ENCODE measurements at regions not wholly inside any gene's neighbourhood (a gene's known extent, or its start where the extent isn't known, plus 50 kb on each side); places are given as distances from the start of the nearest gene placed in this dataset.
"Not testable (repeated sequence)": the region's sequence is repeated elsewhere in the genome, so short reads cannot be mapped to it uniquely, and the experiment has no call there.

DNA sequence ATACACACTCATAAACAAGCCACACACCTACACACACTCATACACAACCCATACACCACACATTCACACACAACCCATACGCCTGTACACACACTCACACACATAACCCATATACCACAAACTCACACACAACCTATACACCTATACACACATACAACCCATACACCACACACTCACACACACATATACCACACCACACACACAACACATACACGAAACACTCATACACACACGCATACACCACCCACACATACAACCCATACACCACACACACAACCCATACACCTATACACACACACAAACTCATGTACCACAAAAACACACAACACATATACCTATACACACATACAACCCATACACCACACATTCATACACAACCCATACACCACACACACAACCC lies 164.3 kb downstream of the TMEM121 start:
- Mint-ChIP-seq H3K4me1 (no peaks in the 10 kb centered on the region), H3K36me3 (ENCODE audit: low read depth) (peaks cover 26% of the 10 kb centered on the region), H3K4me3 (no peak overlapping the region), H3K9me3 (peaks cover 65% of the 10 kb centered on the region), H3K27me3 (ENCODE audit: low read depth, poor library complexity) (peaks cover 14% of the 10 kb centered on the region), H3K27ac (no peak overlapping the region)
- no peak for DNase-seq
- TF ChIP-seq, protein P1, sequence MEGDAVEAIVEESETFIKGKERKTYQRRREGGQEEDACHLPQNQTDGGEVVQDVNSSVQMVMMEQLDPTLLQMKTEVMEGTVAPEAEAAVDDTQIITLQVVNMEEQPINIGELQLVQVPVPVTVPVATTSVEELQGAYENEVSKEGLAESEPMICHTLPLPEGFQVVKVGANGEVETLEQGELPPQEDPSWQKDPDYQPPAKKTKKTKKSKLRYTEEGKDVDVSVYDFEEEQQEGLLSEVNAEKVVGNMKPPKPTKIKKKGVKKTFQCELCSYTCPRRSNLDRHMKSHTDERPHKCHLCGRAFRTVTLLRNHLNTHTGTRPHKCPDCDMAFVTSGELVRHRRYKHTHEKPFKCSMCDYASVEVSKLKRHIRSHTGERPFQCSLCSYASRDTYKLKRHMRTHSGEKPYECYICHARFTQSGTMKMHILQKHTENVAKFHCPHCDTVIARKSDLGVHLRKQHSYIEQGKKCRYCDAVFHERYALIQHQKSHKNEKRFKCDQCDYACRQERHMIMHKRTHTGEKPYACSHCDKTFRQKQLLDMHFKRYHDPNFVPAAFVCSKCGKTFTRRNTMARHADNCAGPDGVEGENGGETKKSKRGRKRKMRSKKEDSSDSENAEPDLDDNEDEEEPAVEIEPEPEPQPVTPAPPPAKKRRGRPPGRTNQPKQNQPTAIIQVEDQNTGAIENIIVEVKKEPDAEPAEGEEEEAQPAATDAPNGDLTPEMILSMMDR (IDR thresholded peaks at IDR 0.05), result no peak

DNA sequence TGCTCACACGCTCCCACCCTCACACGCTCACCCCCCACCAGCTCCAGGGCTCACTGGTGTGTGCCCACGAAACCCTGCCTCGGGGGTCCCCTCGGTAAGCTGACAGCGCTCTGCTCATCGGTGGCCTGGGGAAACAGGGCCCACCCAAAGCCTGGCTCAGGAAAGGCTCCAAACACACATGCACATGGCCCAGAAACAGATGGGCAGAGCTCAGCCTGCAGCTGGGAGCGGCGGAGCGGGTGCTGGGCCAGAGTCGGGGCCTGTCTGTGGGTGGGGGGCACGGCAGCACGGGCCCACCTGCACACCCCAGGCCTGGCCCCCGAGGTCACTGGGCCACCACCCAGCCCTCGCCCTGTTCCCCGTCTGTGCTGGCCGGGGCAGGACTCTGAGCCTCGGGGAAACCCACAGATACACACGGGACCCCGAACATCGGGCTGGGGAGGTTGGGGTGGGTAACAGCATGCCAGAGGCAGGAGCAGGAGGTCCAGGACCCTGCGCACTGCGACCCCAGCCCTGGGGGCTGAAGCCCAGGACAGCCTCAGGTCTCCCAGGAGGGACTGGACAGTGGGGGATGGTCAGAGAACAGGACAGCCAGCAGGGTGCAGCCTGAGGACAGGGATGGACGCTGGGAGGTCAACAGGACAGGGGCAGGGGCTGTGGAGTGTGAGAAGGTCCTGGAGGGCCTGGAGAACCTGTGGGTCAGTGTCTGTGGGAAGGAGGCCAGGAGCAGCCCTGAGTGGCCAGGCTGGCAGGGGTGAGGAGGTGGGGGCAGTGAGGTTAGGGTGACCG lies 165.1 kb downstream of the TMEM121 start:
- peaks cover 65% of the 10 kb centered on the region for H3K9me3 Mint-ChIP-seq
- H3K36me3 Mint-ChIP-seq (ENCODE audit: low read depth), result peaks cover 26% of the 10 kb centered on the region
- H3K4me1 Mint-ChIP-seq, DNase-seq, H3K4me3 Mint-ChIP-seq, H3K27ac Mint-ChIP-seq: not testable (repeated sequence)
- peaks cover 14% of the 10 kb centered on the region for H3K27me3 Mint-ChIP-seq (ENCODE audit: low read depth, poor library complexity)

DNA sequence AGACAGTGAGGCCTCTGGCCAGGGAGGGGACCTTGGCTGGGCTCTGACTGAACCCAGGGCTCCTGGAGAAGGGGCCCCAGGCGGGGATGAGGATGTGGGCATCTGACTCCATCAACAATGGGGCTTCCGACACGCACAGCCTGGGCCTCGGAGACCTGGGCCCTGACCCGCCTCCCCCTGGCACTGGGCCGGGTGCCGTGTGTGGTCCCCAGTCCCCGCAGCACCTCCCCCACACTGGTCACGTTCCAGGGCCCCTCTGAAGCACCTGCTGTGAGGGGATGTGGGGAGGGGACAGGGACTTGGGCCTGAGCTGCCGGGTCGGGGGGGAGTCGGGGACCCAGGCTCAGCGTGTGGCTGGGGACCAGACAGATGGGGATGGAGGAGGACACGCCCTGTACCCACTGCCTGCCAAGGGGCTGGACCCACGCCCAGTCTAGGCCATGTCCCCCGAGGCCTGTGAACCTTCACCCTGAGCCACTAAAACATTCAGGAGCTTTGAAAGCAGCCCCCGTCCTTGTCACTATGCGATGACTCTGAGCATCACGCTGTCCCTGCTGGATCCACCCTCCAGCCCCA lies 165.8 kb downstream of the TMEM121 start:
- not testable (repeated sequence) for H3K4me3 Mint-ChIP-seq, H3K4me1 Mint-ChIP-seq, DNase-seq, H3K27ac Mint-ChIP-seq
- Mint-ChIP-seq H3K27me3 (ENCODE audit: low read depth, poor library complexity) (peaks cover 14% of the 10 kb centered on the region), H3K9me3 (peaks cover 61% of the 10 kb centered on the region), H3K36me3 (ENCODE audit: low read depth) (peaks cover 26% of the 10 kb centered on the region)

DNA sequence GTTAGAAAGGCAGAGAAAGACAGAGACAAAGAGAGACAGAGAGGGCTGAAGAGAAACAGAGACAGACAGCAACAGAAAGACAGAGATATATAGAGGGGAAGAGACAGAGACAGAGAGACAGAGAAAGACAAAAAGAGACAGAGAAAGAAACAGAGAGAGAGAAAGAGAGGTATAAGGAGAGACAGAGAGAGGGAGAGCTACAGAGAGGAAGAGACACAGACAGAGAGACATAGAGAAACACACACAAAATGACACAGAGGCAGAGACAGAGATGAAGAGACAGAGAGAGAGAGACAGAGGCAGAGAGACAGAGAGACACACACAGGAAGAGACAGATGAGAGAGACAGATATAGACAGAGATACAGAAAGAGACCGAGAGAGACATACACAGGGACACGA lies 168.6 kb downstream of the TMEM121 start:
- no peak for DNase-seq
- Mint-ChIP-seq H3K27me3 (ENCODE audit: low read depth, poor library complexity) (peaks cover 14% of the 10 kb centered on the region), H3K36me3 (ENCODE audit: low read depth) (peaks cover 27% of the 10 kb centered on the region), H3K27ac (peak overlapping the region; percentile 73), H3K9me3 (peaks cover 49% of the 10 kb centered on the region), H3K4me3 (no peak overlapping the region), H3K4me1 (no peaks in the 10 kb centered on the region)
- TF ChIP-seq, protein P1 (IDR thresholded peaks at IDR 0.05), result no peak

DNA sequence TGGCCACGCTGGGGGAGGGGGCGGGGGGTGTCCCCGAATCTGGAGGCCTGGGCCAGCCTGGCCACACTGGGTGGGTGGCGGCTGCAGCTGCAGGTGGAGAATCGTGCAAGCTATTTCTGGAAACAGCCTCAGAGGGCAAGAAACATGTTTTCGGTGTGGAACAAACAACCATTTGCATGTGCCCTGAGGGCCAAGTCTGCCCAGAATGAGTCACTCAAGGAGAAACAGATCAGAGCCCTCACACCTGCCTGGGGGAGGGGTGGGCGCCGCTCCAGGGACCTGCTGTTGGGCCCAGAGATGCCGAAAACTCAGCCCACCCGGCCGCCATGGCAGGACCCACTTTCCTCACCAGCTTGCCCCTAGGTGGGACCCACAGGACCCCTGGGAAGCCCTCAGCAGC lies 170.0 kb downstream of the TMEM121 start:
- H3K27ac Mint-ChIP-seq, DNase-seq, H3K4me3 Mint-ChIP-seq, H3K4me1 Mint-ChIP-seq: not testable (repeated sequence)
- Mint-ChIP-seq H3K27me3 (ENCODE audit: low read depth, poor library complexity) (peaks cover 17% of the 10 kb centered on the region), H3K9me3 (peaks cover 50% of the 10 kb centered on the region), H3K36me3 (ENCODE audit: low read depth) (peaks cover 35% of the 10 kb centered on the region)

DNA sequence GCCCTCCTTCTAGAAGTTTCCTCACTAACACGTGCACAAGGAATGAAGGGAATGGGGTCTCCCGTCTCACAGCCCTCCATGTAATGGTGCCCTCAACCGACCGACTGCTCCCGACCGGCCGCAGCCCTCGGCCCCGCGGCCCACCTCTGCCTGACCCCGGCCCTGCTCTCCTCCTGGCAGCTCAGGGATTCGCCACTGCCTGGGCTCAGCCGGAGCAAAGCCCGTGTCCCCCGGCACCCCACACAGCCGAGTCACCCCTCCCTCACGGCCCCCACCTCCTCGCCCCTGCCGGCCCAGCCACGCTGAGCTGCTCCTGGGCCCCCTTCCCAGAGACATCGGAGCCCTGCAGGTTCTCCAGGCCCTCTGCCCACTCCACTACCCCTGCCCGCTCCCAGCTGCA lies 171.0 kb downstream of the TMEM121 start:
- H3K4me3 Mint-ChIP-seq, H3K4me1 Mint-ChIP-seq: not testable (repeated sequence)
- peaks cover 35% of the 10 kb centered on the region for H3K36me3 Mint-ChIP-seq (ENCODE audit: low read depth)

DNA sequence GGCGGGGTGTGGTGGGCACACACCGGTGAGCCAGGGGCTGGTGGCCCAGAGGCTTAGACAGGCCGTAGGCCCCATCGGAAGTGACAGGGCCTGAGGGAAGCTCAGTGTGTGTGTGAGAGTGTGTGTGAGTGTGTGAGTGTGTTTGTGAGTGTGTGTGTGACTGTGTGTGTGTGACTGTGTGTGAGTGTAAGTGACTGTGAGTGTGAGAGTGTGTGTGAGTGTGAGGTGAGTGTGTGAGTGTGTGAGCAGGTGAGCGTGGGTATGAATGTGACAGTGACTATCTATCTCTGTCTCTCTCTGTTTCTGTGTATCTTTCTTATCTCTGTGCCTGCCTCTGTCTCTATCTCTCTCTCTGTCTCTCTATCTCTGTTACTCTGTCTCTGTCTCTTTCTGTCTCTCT lies 171.6 kb downstream of the TMEM121 start:
- H3K9me3 Mint-ChIP-seq, result peaks cover 66% of the 10 kb centered on the region
- DNase-seq, H3K4me3 Mint-ChIP-seq, H3K4me1 Mint-ChIP-seq: not testable (repeated sequence)
- peaks cover 35% of the 10 kb centered on the region for H3K36me3 Mint-ChIP-seq (ENCODE audit: low read depth)
- peaks cover 17% of the 10 kb centered on the region for H3K27me3 Mint-ChIP-seq (ENCODE audit: low read depth, poor library complexity)
- H3K27ac Mint-ChIP-seq, result peak overlapping the region; percentile 49

More for the DNA sequence above, 171.0 kb downstream of the TMEM121 start:
- not testable (repeated sequence) for DNase-seq, H3K27ac Mint-ChIP-seq
- Mint-ChIP-seq H3K9me3 (peaks cover 60% of the 10 kb centered on the region), H3K27me3 (ENCODE audit: low read depth, poor library complexity) (peaks cover 17% of the 10 kb centered on the region)

DNA sequence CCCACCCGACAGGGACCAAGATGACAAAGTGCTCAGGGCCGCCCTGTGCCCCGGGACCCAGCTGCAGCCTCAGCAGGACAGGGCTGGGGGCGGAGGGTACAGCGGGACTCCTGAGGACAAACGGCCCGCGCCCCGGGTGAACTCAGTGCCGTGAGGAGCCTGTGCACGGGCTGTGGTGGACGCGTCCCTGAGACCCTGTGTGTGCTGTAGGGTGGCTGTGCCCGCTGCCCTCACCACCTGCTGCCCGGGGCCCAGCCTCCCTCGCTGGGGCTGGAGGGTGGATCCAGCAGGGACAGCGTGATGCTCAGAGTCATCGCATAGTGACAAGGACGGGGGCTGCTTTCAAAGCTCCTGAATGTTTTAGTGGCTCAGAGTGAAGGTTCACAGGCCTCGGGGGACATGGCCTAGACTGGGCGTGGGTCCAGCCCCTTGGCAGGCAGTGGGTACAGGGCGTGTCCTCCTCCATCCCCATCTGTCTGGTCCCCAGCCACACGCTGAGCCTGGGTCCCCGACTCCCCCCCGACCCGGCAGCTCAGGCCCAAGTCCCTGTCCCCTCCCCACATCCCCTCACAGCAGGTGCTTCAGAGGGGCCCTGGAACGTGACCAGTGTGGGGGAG lies 172.7 kb downstream of the TMEM121 start:
- peaks cover 30% of the 10 kb centered on the region for H3K36me3 Mint-ChIP-seq (ENCODE audit: low read depth)
- H3K9me3 Mint-ChIP-seq, result peaks cover 61% of the 10 kb centered on the region
- H3K4me3 Mint-ChIP-seq, H3K27ac Mint-ChIP-seq, DNase-seq, H3K4me1 Mint-ChIP-seq: not testable (repeated sequence)
- peaks cover 12% of the 10 kb centered on the region for H3K27me3 Mint-ChIP-seq (ENCODE audit: low read depth, poor library complexity)

DNA sequence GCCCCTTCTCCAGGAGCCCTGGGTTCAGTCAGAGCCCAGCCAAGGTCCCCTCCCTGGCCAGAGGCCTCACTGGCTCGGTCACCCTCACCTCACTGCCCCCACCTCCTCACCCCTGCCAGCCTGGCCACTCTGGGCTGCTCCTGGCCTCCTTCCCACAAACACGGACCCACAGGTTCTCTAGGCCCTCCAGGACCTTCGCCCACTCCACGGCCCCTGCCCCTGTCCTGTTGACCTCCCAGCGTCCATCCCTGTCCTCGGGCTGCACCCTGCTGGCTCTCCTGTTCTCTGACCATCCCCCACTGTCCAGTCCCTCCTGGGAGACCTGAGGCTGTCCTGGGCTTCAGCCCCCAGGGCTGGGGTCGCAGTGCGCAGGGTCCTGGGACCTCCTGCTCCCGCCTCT lies 173.3 kb downstream of the TMEM121 start:
- not testable (repeated sequence) for DNase-seq; H3K27ac Mint-ChIP-seq; H3K27me3 Mint-ChIP-seq (ENCODE audit: low read depth, poor library complexity); H3K4me3 Mint-ChIP-seq; H3K4me1 Mint-ChIP-seq
- Mint-ChIP-seq H3K9me3 (peaks cover 55% of the 10 kb centered on the region), H3K36me3 (ENCODE audit: low read depth) (peaks cover 23% of the 10 kb centered on the region)

DNA sequence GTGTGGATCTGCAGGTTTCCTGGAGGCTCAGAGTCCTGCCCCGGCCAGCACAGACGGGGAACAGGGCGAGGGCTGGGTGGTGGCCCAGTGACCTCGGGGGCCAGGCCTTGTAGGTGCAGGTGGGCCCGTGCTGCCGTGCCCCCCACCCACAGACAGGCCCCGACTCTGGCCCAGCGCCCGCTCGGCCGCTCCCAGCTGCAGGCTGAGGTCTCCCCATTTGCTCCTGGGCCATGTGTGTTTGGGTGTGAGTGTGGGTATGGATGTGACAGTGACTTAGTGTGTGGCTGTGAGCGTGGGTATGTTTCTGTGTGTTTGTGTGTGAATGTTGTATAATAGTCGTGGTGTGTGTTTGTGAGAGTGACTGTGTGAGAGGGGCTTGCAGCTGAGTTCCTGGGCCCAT lies 173.8 kb downstream of the TMEM121 start:
- H3K4me1 Mint-ChIP-seq; H3K4me3 Mint-ChIP-seq; H3K27ac Mint-ChIP-seq; H3K27me3 Mint-ChIP-seq (ENCODE audit: low read depth, poor library complexity); DNase-seq: not testable (repeated sequence)
- Mint-ChIP-seq H3K9me3 (peaks cover 53% of the 10 kb centered on the region), H3K36me3 (ENCODE audit: low read depth) (peaks cover 21% of the 10 kb centered on the region)
